B cell (primary cell): ENCODE measurements at regions not wholly inside any gene's neighbourhood (a gene's known extent, or its start where the extent isn't known, plus 50 kb on each side); places are given as distances from the start of the nearest gene placed in this dataset.
A peak's percentile ranks its signal among the peaks of the same experiment; 100 is the strongest.

Experiments
- ATAC-seq: fragments of 200-7000 bp; cut with Tn5 transposase; one replicate; pipeline ENCODE4 v1.10.0; 2021; ENCODE audit warnings: low read depth, mild to moderate bottlenecking, moderate number of reproducible peaks, moderate library complexity
- CTCF ChIA-PET: fragments of 350-600 bp; sonication (Branson Sonifier 250); formaldehyde crosslinking; loops from one replicate; lab custom pipeline; 2021; ENCODE audit warnings: antibody characterized with exemption, inconsistent platforms; lab: Charles Lee
- POLR2A ChIA-PET: fragments of 350-600 bp; sonication (Branson Sonifier 250); formaldehyde crosslinking; loops from one replicate; lab custom pipeline; 2021; ENCODE audit warnings: antibody characterized with exemption; lab: Charles Lee
- DNase-seq: peaks from one replicate; pipeline ENCODE4 v3.0.0; 2013
- H2AFZ ChIP-seq: 2 replicates; pipeline ENCODE4 v1.6.1; 2012; ENCODE audit warnings: mild to moderate bottlenecking, low read depth, low read length; ENCODE audit not compliant: insufficient read depth, poor library complexity, severe bottlenecking
- H3K27ac ChIP-seq, 2 donors: 1 replicate in 1 of 2; 2 replicates in 1 of 2; pipeline ENCODE4 v1.5.1; 2012 to 2013; ENCODE audit warnings: low read length in 2 of 2, mild to moderate bottlenecking in 2 of 2, moderate library complexity in 1 of 2
- H3K27me3 ChIP-seq, 4 experiments: fragments of 200-600 bp in 1 of 4; sonication (generic) in 1 of 4; replicated peaks in 1 of 4; 1 replicate in 2 of 4; 2 replicates in 2 of 4; pipeline versions ENCODE4 v1.6.1 to v1.7.0; 2013 to 2016; ENCODE audit warnings: low read length in 3 of 4, mild to moderate bottlenecking in 2 of 4, mixed read lengths in 1 of 4, moderate library complexity in 1 of 4; ENCODE audit not compliant: insufficient read depth in 4 of 4, control insufficient read depth in 3 of 4; ENCODE audit errors: control extremely low read depth in 1 of 4
- H3K36me3 ChIP-seq, 2 experiments: replicated peaks in 1 of 2; 1 replicate in 1 of 2; 2 replicates in 1 of 2; pipeline versions ENCODE4 v1.6.1 to v1.7.1; 2013; ENCODE audit warnings: low read length in 1 of 2; ENCODE audit not compliant: insufficient read depth in 2 of 2, control insufficient read depth in 1 of 2; ENCODE audit errors: control extremely low read depth in 1 of 2, extremely low read depth in 1 of 2
- H3K4me1 ChIP-seq, 2 donors: fragments of 200-600 bp in 1 of 2; sonication (generic) in 1 of 2; 1 replicate in 1 of 2; 2 replicates in 1 of 2; pipeline versions ENCODE4 v1.5.1 to v1.6.1; 2013 to 2017; ENCODE audit warnings: low read length in 2 of 2; ENCODE audit not compliant: control insufficient read depth in 2 of 2, insufficient read depth in 2 of 2
- H3K4me2 ChIP-seq: replicated peaks from 2 replicates; pipeline ENCODE3; 2012; ENCODE audit warnings: mild to moderate bottlenecking, low read depth, low read length; ENCODE audit not compliant: poor library complexity, severe bottlenecking
- H3K4me3 ChIP-seq, 5 experiments: fragments of 200-600 bp in 1 of 5; sonication (generic) in 1 of 5; 1 replicate in 3 of 5; 2 replicates in 2 of 5; pipeline versions ENCODE4 v1.5.1 to v1.7.0; 2011 to 2016; ENCODE audit warnings: low read length in 4 of 5, mild to moderate bottlenecking in 4 of 5, low read depth in 2 of 5, control low read depth in 1 of 5, moderate library complexity in 1 of 5; ENCODE audit not compliant: insufficient read depth in 1 of 5; ENCODE audit errors: control extremely low read depth in 1 of 5, extremely low read depth in 1 of 5
- H3K79me2 ChIP-seq: fragments of 200-600 bp; sonication (generic); one replicate; pipeline ENCODE4 v1.6.0; 2016; ENCODE audit warnings: low read length; ENCODE audit not compliant: control insufficient read depth, insufficient read depth
- H3K9ac ChIP-seq: fragments of 200-600 bp; sonication (generic); 2 replicates; pipeline ENCODE4 v1.6.1; 2017; ENCODE audit warnings: mild to moderate bottlenecking, low read length, moderate library complexity
- H3K9me3 ChIP-seq, 3 donors: one replicate each; pipeline versions ENCODE4 v1.6.1 to v1.7.1; 2013; ENCODE audit warnings: low read length in 2 of 3; ENCODE audit not compliant: control insufficient read depth in 2 of 3, insufficient read depth in 1 of 3; ENCODE audit errors: control extremely low read depth in 1 of 3
- H4K20me1 ChIP-seq: 2 replicates; pipeline ENCODE4 v1.6.0; 2012; ENCODE audit warnings: mild to moderate bottlenecking, low read length; ENCODE audit not compliant: insufficient read depth, control insufficient read depth, poor library complexity, severe bottlenecking
- H3K27ac Mint-ChIP-seq: one replicate; pipeline ENCODE4 v1.8.0; 2021; ENCODE audit warnings: mixed read lengths
- H3K27me3 Mint-ChIP-seq: one replicate; pipeline ENCODE4 v1.8.0; 2021; ENCODE audit warnings: mixed read lengths
- H3K4me1 Mint-ChIP-seq: one replicate; pipeline ENCODE4 v1.8.0; 2021; ENCODE audit warnings: mixed read lengths
- H3K4me3 Mint-ChIP-seq: one replicate; pipeline ENCODE4 v1.8.0; 2021; ENCODE audit warnings: mixed read lengths
- H3K9me3 Mint-ChIP-seq: one replicate; pipeline ENCODE4 v1.8.0; 2022; ENCODE audit warnings: mixed read lengths; ENCODE audit not compliant: insufficient read depth
- EZH2 ChIP-seq: IDR thresholded peaks from 2 replicates; pipeline ENCODE4 v1.6.1; 2012; ENCODE audit warnings: borderline replicate concordance, low read depth, mild to moderate bottlenecking, moderate library complexity, low read length; ENCODE audit not compliant: insufficient read depth, poor library complexity, severe bottlenecking
- WGBS: methylation state at CpG from one replicate; pipeline ENCODE4 v1.1.5; 2013; ENCODE audit warnings: missing lambda C conversion rate; ENCODE audit not compliant: insufficient coverage; 5-methylcytosine and 5-hydroxymethylcytosine counted together
- intact Hi-C: fragments of 100-400 bp; cut with micrococcal nuclease; formaldehyde crosslinking; loops from one replicate; pipeline ENCODE4 v1.10.0; 2022
- TF ChIP-seq, protein P1 (sequence below): fragments of 200-600 bp; IDR thresholded peaks from one replicate; pipeline ENCODE4 v1.8.0; 2022; ENCODE audit warnings: antibody characterized with exemption, mild to moderate bottlenecking

DNA sequence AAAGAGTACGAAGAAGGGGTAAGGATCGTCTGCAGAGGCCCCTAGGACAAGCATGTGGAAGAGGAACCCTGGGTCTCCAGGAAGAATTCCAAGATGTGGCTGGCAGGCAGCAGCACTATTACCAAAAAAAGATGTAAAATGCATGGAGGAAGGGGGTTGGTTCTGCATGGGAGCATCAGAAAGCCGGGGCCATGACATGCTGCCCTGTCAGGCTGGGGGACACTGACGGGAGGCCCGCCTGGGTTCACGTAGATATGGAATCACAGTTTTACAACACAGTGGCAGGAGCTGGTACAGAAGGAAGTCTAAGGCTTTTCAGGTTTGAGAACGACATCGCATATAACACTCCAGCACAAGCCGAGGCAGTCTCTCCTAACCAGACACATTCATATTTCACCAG, 150.0 kb upstream of the GSC start:
- no peaks in the 10 kb centered on the region for H3K79me2 ChIP-seq
- 82% methylated on average over 5 of the region's 9 CpGs for WGBS

DNA sequence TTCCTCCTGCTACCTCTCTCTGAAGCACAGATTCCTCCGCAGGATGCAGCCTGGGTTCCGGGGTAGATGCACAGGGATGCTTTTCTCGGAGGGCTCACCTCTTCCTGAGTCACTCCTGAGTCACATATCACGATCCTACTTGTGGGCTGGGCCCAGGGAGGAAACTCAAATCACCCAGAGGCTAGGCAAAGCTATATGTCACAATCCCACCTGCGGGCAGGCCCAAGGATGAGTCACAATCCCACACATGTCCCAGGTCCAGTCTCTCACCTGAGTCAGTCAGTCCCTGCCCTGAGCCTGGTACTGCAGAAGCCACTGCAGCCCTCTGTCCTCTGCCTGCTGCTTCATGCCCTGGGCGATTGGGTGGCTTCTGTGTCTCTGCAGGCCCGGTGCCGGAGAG, 149.0 kb upstream of the GSC start:
- CTCF ChIA-PET: no interaction called here
- Mint-ChIP-seq H3K27ac (peak overlapping the region; percentile 20), H3K27me3 (peaks cover 7% of the 10 kb centered on the region), H3K4me1 (no peaks in the 10 kb centered on the region), H3K4me3 (no peak overlapping the region), H3K9me3 (peaks cover 3% of the 10 kb centered on the region)
- Histone ChIP-seq H3K4me1 (no peaks in the 10 kb centered on the region), H4K20me1 (no peaks in the 10 kb centered on the region), H3K4me2 (no peak overlapping the region), H3K27me3 (peaks cover 0 to 3% (median 0%) of the 10 kb centered on the region in 4 experiments), H3K9ac (no peak overlapping the region), H2AFZ (no peak overlapping the region), H3K36me3 (no peaks in the 10 kb centered on the region), H3K27ac (no peak overlapping the region), H3K4me3 (no peak overlapping the region), H3K79me2 (no peaks in the 10 kb centered on the region), H3K9me3 (peaks cover 0 to 23% (median 0%) of the 10 kb centered on the region in 3 donors)
- POLR2A ChIA-PET: no interaction called here
- DNase-seq: no peak
- 79% methylated on average over 7 of the region's 8 CpGs for WGBS
- TF ChIP-seq, protein P1, sequence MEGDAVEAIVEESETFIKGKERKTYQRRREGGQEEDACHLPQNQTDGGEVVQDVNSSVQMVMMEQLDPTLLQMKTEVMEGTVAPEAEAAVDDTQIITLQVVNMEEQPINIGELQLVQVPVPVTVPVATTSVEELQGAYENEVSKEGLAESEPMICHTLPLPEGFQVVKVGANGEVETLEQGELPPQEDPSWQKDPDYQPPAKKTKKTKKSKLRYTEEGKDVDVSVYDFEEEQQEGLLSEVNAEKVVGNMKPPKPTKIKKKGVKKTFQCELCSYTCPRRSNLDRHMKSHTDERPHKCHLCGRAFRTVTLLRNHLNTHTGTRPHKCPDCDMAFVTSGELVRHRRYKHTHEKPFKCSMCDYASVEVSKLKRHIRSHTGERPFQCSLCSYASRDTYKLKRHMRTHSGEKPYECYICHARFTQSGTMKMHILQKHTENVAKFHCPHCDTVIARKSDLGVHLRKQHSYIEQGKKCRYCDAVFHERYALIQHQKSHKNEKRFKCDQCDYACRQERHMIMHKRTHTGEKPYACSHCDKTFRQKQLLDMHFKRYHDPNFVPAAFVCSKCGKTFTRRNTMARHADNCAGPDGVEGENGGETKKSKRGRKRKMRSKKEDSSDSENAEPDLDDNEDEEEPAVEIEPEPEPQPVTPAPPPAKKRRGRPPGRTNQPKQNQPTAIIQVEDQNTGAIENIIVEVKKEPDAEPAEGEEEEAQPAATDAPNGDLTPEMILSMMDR: no peak
- TF ChIP-seq EZH2: no peak
- intact Hi-C loops: no loop called here
- ATAC-seq: no peak

More for the DNA sequence above, 150.0 kb upstream of the GSC start:
- Histone ChIP-seq H3K27ac (no peak overlapping the region), H3K9ac (no peak overlapping the region), H3K4me2 (no peak overlapping the region), H3K4me1 (no peaks in the 10 kb centered on the region), H4K20me1 (no peaks in the 10 kb centered on the region), H2AFZ (no peak overlapping the region), H3K27me3 (peaks cover 0 to under 1% (median 0%) of the 10 kb centered on the region in 4 experiments), H3K9me3 (peaks cover 0 to 21% (median 0%) of the 10 kb centered on the region in 3 donors), H3K4me3 (no peak overlapping the region), H3K36me3 (no peaks in the 10 kb centered on the region)
- peaks cover 7% of the 10 kb centered on the region for H3K27me3 Mint-ChIP-seq
- H3K4me1 Mint-ChIP-seq: no peaks in the 10 kb centered on the region
- DNase-seq (no peak), ATAC-seq (no peak)
- TF ChIP-seq EZH2: no peak
- TF ChIP-seq, protein P1: no peak
- peaks cover 5% of the 10 kb centered on the region for H3K9me3 Mint-ChIP-seq
- ChIA-PET CTCF (no interaction called here), POLR2A (no interaction called here)
- intact Hi-C loops: no loop called here
- no peak overlapping the region for H3K27ac Mint-ChIP-seq
- no peak overlapping the region for H3K4me3 Mint-ChIP-seq
